ENCODE measurements at regions not wholly inside any gene's neighbourhood (a gene's known extent, or its start where the extent isn't known, plus 50 kb on each side); places are given as distances from the start of the nearest gene placed in this dataset.

GRCh38 chr11:120020486-120020885 is 117.4 kb downstream of the TRIM29 start:
- TF ChIP-seq SMC3 (IDR thresholded peaks at IDR 0.05; ENCODE audit: low read depth, low read length): no peak
- no peak for TF ChIP-seq USF2 (IDR thresholded peaks at IDR 0.05; ENCODE audit: low read depth, low read length)
- H4K5ac ChIP-seq (ENCODE audit: low read depth, low read length): no peak overlapping the region
- H2BK20ac ChIP-seq (ENCODE audit: low read depth, low read length): no peak overlapping the region
- peaks cover 13% of the 10 kb centered on the region for H3K27me3 ChIP-seq (ENCODE audit: control insufficient read depth, insufficient read depth, low read length)
- ATAC-seq (ENCODE audit: low read depth): no peak
- H3K27ac ChIP-seq (ENCODE audit: insufficient read depth, low read length): no peak overlapping the region
- in situ Hi-C loops (cut with MboI; ENCODE audit: low sequenced_read_pairs) (no loop called here), dilution Hi-C loops (cut with HindIII; ENCODE audit: low sequenced_read_pairs, unreplicated experiment) (no loop called here), intact Hi-C loops (cut with micrococcal nuclease) (no loop called here)
- no peak overlapping the region for H2BK5ac ChIP-seq (ENCODE audit: low read depth, low read length, poor library complexity, severe bottlenecking)
- no peaks in the 10 kb centered on the region for H3K36me3 ChIP-seq (ENCODE audit: control insufficient read depth, insufficient read depth, low read length)
- no peak overlapping the region for H3K9ac ChIP-seq (ENCODE audit: low read depth, low read length)
- H2AFZ ChIP-seq (replicated peaks; ENCODE audit: low read length, poor library complexity): no peak overlapping the region
- no peaks in the 10 kb centered on the region for H4K20me1 ChIP-seq (ENCODE audit: insufficient read depth, low read length)
- H3K79me1 ChIP-seq (ENCODE audit: low read depth in 1 of 2, low read length in 2 of 2): no peaks in the 10 kb centered on the region
- CTCF ChIA-PET: no interaction called here
- no peak overlapping the region for H2AK9ac ChIP-seq (replicated peaks; ENCODE audit: low read depth, low read length, poor library complexity)
- no peaks in the 10 kb centered on the region for H3K4me1 ChIP-seq (ENCODE audit: control insufficient read depth, insufficient read depth, low read length)
- DNase-seq: no peak
- H4K91ac ChIP-seq (ENCODE audit: insufficient read depth, low read depth, low read length): no peak overlapping the region
- no peak overlapping the region for H3K23ac ChIP-seq (ENCODE audit: low read depth, low read length)
- H2BK15ac ChIP-seq (ENCODE audit: low read depth, low read length): no peak overlapping the region
- WGBS, 2 experiments (ENCODE audit: extremely low coverage in 2 of 2, insufficient read length in 1 of 2): no CpG with 5 or more reads among the region's 4 CpGs
- H3K56ac ChIP-seq (ENCODE audit: extremely low read depth, insufficient read depth, low read length): no peak overlapping the region
- no peak overlapping the region for H3K4me2 ChIP-seq (ENCODE audit: low read depth, low read length)
- no peaks in the 10 kb centered on the region for H3K9me3 ChIP-seq (ENCODE audit: control insufficient read depth, insufficient read depth, low read length)
- no peak overlapping the region for H3K4me3 ChIP-seq (ENCODE audit: insufficient read depth, low read depth, low read length)
- BruUV-seq (replicated peaks): no TSS peak
- H2AK5ac ChIP-seq (ENCODE audit: low read depth, low read length): no peak overlapping the region
- no peak overlapping the region for H3K18ac ChIP-seq (ENCODE audit: low read depth, low read length)
- no peaks in the 10 kb centered on the region for H3K9me1 ChIP-seq (ENCODE audit: insufficient read depth, low read length)
- H3K14ac ChIP-seq (replicated peaks; ENCODE audit: low read depth, low read length): no peak overlapping the region
- H4K8ac ChIP-seq (ENCODE audit: low read depth in 2 of 2, low read length in 2 of 2): no peak overlapping the region
- POLR2A ChIA-PET (ENCODE audit: unreplicated experiment): no interaction called here
- H2BK120ac ChIP-seq (ENCODE audit: low read depth, low read length): no peak overlapping the region
- H3K4ac ChIP-seq (ENCODE audit: low read depth, low read length): no peak overlapping the region

Measured in IMR-90 (cell line).